GM12892 (cell line): ENCODE measurements at regions not wholly inside any gene's neighbourhood (a gene's known extent, or its start where the extent isn't known, plus 50 kb on each side); places are given as distances from the start of the nearest gene placed in this dataset.

Source experiments
- DNase-seq: peaks from one replicate; pipeline ENCODE4 v3.0.0; 2011; ENCODE audit not compliant: insufficient read length
- FAIRE-seq: peaks from 2 replicates; lab custom pipeline; 2011; peaks lifted over from hg19 to GRCh38; lab: Jason Lieb, UNC
- POLR2A ChIP-seq: IDR thresholded peaks from 2 replicates; pipeline ENCODE4 v1.6.1; 2011; ENCODE audit warnings: low read depth, low read length, control low read depth
- POLR2AphosphoS5 ChIP-seq: IDR thresholded peaks from 2 replicates; pipeline ENCODE4 v1.6.1; 2011; ENCODE audit warnings: low read depth, low read length, control low read depth
- TAF1 ChIP-seq: IDR thresholded peaks from 2 replicates; pipeline ENCODE4 v1.6.1; 2011; ENCODE audit warnings: low read depth, mild to moderate bottlenecking, control low read depth, low read length, borderline replicate concordance

DNA sequence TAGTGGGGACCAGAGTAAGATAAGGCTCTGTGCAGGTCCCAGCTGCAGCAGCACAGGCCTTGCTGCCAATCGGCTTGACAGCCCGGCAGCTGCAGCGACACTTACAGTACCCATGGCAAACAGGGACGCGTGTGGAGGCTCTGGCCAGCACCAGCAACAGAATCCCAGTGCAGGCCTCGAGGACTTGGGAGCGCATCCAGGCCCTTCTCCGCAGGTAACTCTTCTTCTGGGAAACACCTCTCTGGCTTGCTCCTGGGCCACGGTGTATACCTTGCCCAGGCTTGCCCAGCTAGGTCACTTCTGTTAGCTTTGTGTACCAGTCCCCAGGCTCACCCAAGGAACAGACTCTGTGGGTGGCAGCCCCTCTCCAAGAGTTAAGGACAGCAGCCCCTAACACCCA, 126.7 kb downstream of the CTTN start:
- TF ChIP-seq POLR2A (no peak), POLR2AphosphoS5 (no peak), TAF1 (no peak)
- FAIRE-seq (no peak), DNase-seq (no peak)

DNA sequence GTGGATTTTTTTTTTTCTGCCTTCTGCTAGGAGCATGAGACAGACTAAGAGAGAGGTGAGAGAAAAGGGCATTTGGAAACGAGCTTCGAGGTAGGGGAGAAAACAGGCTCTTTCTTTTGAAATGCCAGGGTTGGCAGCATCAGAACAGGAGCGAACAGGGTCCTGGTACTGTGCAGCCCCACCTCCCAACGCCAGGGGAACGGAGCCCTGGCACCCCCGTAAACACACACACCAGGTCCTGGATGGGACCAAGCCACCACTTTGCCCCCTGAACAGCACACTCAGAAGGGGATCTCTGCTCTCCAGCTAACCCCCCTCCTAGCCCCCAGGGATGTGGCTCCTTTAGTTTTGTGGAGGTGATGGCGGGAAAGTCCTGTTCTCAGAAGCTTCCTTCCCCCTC, 127.1 kb downstream of the CTTN start:
- TF ChIP-seq POLR2AphosphoS5 (no peak), POLR2A (no peak), TAF1 (no peak)
- DNase-seq (no peak), FAIRE-seq (no peak)

DNA sequence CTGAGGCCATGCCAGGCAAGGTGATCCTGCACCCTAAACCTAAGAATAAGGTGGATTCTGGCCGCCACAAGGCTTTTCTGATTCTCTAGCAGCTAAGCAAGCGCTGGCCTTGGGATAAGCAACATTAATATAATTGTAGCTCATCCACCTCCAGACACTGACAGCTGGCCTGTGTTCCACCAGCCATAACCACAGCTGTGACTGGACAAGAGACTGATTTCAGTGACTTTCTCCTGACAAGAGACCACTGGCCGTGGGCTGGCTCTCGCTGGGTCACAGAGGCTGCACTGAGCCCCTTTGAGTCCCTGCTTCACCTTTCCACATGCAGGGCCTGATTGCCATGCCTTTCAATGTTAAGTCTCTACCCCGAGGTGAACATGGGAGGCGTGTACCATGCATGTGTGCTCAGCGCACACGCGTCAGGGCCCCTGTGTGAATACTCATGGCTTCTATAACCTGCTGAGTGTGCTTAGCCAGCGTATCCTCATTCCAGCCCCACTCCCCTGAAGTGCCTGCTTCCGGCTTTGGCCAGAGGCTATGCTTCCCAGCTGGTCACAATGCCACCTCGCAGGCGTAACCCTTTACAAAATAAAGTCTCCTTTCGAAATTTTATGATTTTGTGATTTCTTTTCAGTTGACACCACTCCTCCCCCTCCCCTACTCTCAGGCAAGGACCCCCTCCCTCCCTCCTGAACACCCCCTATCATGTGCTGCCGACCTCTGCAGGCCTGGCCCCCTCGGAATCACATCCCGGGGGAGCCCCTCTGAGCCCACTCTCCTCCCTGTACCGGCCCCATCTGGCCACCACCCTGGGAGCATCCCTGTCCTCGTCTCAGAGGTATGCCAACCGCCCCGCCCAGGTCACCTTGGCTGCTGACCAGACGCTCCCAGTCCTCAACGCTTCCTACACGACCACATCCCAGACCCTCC, 128.1 kb downstream of the CTTN start:
- DNase-seq: no peak
- TF ChIP-seq TAF1 (no peak), POLR2AphosphoS5 (no peak), POLR2A (no peak)
- no peak for FAIRE-seq

DNA sequence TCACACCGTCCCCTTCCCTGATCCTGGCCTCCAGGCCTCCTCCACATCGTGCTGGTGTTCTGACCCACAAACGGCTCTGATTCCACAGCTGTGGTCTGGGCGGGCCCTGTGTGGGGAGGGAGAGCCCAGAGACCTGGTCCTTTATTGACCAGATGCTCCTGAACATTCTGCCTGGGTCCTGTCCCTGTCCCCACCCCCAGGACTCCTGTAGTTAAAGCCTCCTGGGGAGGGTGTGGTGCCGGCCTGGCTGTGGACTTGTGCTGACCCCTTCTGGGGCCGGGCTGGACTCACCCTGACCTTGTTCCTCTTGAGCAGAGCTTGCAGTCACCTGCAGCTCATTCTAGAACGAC, 128.7 kb downstream of the CTTN start:
- TF ChIP-seq POLR2AphosphoS5 (no peak), POLR2A (no peak), TAF1 (no peak)
- FAIRE-seq (no peak), DNase-seq (no peak)

DNA sequence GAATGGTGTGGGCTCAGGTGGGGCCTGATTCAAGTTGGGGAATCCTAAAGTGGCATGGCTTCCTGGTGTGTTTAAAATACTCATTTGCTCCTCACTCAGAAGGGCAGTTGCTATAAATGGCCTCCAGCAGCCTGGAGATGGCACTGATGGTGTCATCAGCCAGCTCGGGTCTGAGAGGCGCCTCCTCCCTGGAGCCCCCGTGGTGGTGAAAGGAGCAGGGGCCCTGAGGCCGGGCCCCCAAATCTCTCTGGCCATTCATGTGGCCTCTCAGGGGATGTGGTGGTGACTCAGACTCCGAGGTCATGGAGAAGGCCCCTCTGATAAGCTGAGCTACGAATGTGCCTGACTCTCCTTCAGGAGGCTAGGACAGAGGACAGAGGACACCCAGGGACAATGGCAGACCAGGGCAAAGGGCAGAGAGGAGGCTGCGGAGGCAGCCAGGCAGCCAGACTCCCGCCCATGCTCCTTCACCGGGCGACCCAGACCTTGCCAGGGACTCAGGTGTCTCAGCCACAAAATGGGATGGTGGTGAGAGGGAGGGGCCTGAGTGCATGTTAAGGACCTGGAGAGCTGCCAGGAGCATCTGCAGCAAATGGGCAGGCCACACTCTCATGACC, 129.2 kb downstream of the CTTN start:
- TF ChIP-seq POLR2A: no peak
- no peak for TF ChIP-seq TAF1
- no peak for TF ChIP-seq POLR2AphosphoS5
- no peak for DNase-seq
- no peak for FAIRE-seq

DNA sequence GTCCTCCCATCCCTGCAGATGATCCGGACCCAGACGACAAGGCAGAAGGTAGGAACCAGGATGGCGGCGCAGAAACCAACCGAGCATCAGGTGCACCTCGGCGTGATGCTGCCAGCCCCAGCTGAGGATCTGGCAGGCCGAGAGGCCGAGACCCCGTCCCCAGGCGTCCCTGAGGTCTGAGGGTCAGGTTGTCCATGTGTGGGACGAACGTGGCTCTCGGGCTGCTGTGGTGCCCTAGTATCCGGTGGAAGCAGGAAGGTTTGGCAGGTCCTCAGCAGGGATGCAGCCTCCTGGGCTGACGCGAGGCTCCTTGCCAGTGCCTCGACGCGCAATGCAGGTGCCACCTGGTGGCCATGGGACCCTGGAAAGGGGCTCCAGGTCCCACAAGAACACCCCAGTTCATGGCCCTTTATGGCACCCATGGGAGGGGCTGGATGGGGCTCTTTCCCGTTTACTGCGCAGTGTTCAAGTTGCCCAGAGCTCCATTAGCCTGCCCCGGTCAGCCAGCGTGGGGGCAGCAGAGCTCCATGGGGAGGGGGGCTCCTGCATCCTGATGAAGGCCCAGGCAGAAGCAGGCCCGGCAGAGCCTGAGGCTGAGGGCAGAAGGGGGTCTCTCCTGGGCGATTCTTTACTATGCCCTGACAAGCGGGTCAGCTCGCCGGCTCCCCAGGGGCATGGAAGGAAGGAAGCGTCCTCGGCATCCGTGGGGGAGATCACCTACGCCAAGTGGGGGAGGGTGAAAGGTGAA, 129.9 kb downstream of the CTTN start:
- no peak for TF ChIP-seq POLR2AphosphoS5
- no peak for TF ChIP-seq TAF1
- no peak for TF ChIP-seq POLR2A
- DNase-seq (no peak), FAIRE-seq (no peak)

DNA sequence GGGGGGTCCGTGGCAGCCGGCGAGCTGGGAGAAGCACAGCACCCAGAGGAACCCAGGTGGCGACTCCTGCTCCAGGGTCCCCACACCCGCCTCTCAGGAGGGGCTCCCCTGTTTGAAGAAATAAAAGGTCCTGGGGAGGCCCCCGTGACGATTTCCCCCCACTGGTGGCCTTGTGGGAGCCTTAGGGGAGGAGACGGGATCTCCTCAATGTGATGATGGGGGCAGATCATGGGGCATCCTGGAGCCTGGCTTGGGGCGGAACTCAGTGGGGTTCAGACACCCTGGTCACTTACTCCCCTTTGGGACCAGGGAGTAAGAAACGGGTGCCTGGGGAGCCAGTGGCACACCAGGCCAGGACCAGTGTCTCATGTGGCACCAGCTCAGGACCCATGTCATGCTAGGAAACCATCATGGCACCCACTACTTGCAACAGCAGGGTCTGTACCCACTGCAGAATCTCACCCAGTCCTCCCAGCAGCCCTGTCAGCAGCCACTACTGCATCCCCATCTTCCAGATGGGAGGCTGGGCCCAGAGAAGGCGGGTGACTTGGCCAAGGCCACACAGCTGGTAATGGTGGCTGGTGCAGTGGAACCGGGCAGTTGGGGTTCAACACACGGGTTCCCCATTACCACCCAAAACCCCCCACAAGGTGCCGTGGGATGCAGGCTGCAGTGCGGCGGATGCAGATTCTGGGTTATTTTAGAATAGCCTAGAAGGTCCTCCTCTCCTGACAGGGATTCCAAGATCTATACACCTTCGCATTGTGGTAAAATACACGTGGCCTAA, 130.7 kb downstream of the CTTN start:
- DNase-seq (no peak), FAIRE-seq (no peak)
- TF ChIP-seq POLR2A: no peak
- TF ChIP-seq POLR2AphosphoS5: no peak

DNA sequence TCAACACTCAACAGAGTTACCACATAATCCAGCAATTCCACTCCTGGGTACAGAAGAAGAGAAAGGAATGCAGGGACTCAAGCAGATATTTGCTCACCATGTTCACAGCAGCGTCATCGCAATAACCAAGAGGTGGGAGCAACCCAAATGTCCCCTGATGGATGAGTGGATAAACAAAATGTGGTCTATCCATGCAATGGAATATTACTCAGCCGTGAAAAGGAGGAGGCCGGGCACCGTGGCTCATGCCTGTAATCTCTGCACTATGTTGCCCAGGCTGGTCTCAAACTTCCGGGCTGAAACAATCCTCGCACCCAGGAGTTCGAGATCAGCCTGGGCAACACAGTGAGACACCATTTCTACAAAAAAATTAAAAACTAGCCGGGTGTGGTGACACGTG, 131.7 kb downstream of the CTTN start:
- no peak for TF ChIP-seq POLR2AphosphoS5
- DNase-seq (no peak), FAIRE-seq (no peak)

DNA sequence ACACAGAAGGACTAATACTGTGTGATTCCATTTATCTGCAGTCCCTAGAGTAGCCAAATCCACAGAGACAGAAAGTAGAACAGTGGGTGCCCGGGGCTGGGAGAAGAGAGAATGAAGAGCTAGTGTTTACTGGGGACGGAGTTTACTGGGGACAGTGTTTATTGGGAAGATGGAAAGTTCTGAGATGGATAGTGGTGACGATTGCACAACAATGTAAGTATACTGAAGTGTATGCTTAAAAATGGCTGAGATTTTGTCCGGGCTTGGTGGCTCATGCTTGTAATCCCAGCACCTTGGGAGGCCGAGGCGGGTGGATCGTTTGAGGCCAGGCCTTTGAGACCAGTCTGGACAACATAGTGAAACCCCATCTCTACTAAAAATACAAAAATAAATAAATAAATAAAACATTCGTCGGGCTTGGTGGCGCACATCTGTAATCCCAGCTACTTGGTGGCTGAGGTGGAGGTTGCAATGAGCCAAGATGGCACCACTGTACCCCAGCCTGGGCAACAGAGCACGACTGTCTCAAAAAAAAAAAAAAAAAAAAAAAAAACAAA, 132.4 kb downstream of the CTTN start:
- TF ChIP-seq TAF1 (no peak), POLR2A (no peak)
- no peak for FAIRE-seq
- DNase-seq: no peak

DNA sequence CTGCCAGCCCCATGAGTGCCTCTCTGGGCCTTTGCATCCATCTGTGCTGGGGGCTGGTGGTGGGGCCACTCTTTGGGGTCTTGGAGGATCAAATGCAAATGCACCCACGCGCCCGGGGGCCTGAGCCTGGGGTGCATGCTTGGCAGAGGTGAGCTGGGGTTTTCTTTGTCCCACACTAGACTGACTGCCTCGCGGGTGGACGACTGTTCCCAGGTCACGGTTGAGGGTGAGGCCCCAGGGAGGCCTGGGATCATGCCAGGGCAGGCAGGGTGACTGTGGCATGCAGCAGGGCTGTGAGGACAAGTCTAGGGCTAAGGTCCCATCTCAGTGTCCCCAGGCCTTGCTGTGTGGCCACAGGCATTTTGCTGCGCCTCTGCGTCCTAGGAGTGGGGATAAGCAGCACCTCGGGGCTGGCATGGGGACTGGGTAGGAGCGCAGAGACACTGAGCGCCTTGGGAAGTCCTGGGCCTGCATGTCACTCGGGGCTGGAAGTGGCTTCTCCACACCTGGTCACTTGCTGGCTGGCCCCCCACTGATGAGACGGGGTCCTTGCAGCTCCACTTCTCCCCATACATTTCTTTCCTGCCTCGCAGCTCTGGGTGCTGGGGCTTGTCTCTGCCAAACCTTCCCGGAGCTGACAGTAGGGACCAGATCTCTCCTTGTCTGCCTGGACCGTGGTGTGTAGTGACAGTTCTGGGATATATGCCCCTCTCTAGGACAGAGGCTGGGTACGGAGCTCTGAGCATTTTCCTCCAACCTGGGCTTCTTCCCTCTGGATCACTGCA, 133.1 kb downstream of the CTTN start:
- TF ChIP-seq POLR2A (no peak), TAF1 (no peak), POLR2AphosphoS5 (no peak)
- FAIRE-seq (no peak), DNase-seq (no peak)

DNA sequence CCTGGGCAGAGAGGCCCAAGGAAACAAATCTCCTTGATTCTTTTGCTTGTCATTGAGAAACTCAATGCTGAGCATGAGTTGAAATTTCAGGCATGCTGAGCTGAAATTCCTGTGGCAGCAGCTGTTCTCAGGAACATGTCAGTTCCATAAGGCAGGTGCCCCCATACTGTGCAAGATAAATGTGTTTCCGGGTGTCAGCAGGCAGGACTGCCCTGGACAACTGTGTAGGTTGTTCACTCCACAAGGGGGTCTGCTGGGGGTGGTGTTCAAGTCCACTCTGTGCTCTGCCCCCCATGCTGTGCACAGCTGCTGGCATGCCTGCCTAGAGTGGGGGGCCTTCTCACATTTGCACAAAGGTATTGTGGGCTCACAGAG, 133.7 kb downstream of the CTTN start:
- TF ChIP-seq TAF1 (no peak), POLR2AphosphoS5 (no peak), POLR2A (no peak)
- FAIRE-seq: no peak
- no peak for DNase-seq
